Hepatocyte (in vitro differentiated cells): ENCODE measurements at regions not wholly inside any gene's neighbourhood (a gene's known extent, or its start where the extent isn't known, plus 50 kb on each side); places are given as distances from the start of the nearest gene placed in this dataset.

ENCODE experiments used
- CTCF ChIP-seq: fragments of 200-600 bp; sonication (generic); IDR thresholded peaks from 2 replicates; pipeline ENCODE4 v1.5.1; 2016; ENCODE audit warnings: antibody characterized with exemption, mild to moderate bottlenecking; ENCODE audit not compliant: poor library complexity
- EZH2 ChIP-seq: fragments of 200-600 bp; sonication (generic); IDR thresholded peaks from 2 replicates; pipeline ENCODE4 v1.6.1; 2016; ENCODE audit warnings: antibody characterized with exemption, mild to moderate bottlenecking, borderline replicate concordance

- no peak for TF ChIP-seq CTCF
- TF ChIP-seq EZH2: no peak
These were observed 524.2 kb downstream of the CDH26 start for GRCh38 chr20:60482221-60483008.
